ENCODE measurements at regions not wholly inside any gene's neighbourhood (a gene's known extent, or its start where the extent isn't known, plus 50 kb on each side); places are given as distances from the start of the nearest gene placed in this dataset.

DNA sequence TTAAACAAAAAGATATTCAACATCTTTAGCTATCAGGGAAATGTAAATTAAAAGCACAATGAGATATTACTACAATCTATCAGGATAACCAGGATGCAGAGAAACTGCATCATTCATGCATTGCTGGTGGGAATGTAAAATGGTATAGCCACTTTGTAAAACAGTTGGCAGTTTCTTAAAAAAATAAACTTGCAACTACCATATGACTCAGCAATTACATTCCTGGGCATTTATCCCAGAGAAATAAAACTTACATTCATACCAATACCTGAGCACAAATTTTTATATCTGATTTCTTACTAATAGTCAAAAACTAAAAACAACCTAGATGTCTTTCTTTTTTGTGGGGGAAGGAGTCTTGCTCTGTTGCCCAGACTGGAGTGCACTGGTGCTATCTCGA lies 190.3 kb upstream of the TAB2 start:
- CTCF ChIA-PET (ENCODE audit: low intra/inter-chr PET ratio): no interaction called here
- Histone ChIP-seq H3K9ac (ENCODE audit: insufficient read depth in 1 of 2, low read depth in 2 of 2, low read length in 2 of 2) (no peak overlapping the region), H3K9me1 (ENCODE audit: control insufficient read depth, insufficient read depth, low read length) (no peaks in the 10 kb centered on the region), H3K27ac (ENCODE audit: extremely low read depth, low read depth, low read length) (no peak overlapping the region; the same call in 2 of the 3 replicates), H3K4me3 (no peak overlapping the region), H3K79me2 (ENCODE audit: control insufficient read depth, insufficient read depth, low read length) (no peaks in the 10 kb centered on the region), H3K4me2 (ENCODE audit: insufficient read depth, low read length) (no peak overlapping the region), H3K4me1 (replicated peaks in 1 of 2; ENCODE audit: control insufficient read depth in 2 of 2, insufficient read depth in 2 of 2, low read length in 2 of 2) (peaks cover 17 to 41% of the 10 kb centered on the region in 2 experiments), H2AFZ (ENCODE audit: low read depth, low read length) (peak overlapping the region; percentile 83; the same call in 1 of the 2 replicates), H3K9me3 (replicated peaks; ENCODE audit: control insufficient read depth, insufficient read depth, low read depth, low read length) (no peaks in the 10 kb centered on the region; the same call in 1 of the 2 replicates), H3K27me3 (ENCODE audit: control insufficient read depth in 2 of 2, insufficient read depth in 2 of 2, low read length in 2 of 2) (no peaks in the 10 kb centered on the region), H4K20me1 (replicated peaks; ENCODE audit: control insufficient read depth, insufficient read depth, low read length) (no peaks in the 10 kb centered on the region), H3K36me3 (ENCODE audit: control insufficient read depth, insufficient read depth, low read length) (no peaks in the 10 kb centered on the region)
- in situ Hi-C loops (cut with MboI) (no loop called here), intact Hi-C loops (cut with micrococcal nuclease) (no loop called here)
- POLR2A ChIA-PET: no interaction called here
- no peak for ATAC-seq
- 85% methylated on average over 1 of the region's 1 CpG for WGBS (ENCODE audit: insufficient coverage, low coverage, missing lambda C conversion rate)
- FAIRE-seq: no peak
- BruUV-seq (replicated peaks): no TSS peak
- DNase-seq (ENCODE audit: extremely low read depth in 1 of 4, low spot score in 3 of 4): no peak
- no peak for TF ChIP-seq ZNF165 (CRISPR knock-in tag; IDR thresholded peaks at IDR 0.05; ENCODE audit: borderline replicate concordance)
- TF ChIP-seq, protein P1, sequence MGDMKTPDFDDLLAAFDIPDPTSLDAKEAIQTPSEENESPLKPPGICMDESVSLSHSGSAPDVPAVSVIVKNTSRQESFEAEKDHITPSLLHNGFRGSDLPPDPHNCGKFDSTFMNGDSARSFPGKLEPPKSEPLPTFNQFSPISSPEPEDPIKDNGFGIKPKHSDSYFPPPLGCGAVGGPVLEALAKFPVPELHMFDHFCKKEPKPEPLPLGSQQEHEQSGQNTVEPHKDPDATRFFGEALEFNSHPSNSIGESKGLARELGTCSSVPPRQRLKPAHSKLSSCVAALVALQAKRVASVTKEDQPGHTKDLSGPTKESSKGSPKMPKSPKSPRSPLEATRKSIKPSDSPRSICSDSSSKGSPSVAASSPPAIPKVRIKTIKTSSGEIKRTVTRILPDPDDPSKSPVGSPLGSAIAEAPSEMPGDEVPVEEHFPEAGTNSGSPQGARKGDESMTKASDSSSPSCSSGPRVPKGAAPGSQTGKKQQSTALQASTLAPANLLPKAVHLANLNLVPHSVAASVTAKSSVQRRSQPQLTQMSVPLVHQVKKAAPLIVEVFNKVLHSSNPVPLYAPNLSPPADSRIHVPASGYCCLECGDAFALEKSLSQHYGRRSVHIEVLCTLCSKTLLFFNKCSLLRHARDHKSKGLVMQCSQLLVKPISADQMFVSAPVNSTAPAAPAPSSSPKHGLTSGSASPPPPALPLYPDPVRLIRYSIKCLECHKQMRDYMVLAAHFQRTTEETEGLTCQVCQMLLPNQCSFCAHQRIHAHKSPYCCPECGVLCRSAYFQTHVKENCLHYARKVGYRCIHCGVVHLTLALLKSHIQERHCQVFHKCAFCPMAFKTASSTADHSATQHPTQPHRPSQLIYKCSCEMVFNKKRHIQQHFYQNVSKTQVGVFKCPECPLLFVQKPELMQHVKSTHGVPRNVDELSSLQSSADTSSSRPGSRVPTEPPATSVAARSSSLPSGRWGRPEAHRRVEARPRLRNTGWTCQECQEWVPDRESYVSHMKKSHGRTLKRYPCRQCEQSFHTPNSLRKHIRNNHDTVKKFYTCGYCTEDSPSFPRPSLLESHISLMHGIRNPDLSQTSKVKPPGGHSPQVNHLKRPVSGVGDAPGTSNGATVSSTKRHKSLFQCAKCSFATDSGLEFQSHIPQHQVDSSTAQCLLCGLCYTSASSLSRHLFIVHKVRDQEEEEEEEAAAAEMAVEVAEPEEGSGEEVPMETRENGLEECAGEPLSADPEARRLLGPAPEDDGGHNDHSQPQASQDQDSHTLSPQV (IDR thresholded peaks at IDR 0.05): peak; percentile 66
- no peak for TF ChIP-seq STAG1 (CRISPR knock-in tag; IDR thresholded peaks at IDR 0.05; ENCODE audit: borderline replicate concordance)
- TF ChIP-seq, protein P2, sequence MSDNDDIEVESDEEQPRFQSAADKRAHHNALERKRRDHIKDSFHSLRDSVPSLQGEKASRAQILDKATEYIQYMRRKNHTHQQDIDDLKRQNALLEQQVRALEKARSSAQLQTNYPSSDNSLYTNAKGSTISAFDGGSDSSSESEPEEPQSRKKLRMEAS (CRISPR knock-in tag; IDR thresholded peaks at IDR 0.05): no peak
- TF ChIP-seq RB1 (IDR thresholded peaks at IDR 0.05; ENCODE audit: low read depth): no peak
- TF ChIP-seq, protein P3, sequence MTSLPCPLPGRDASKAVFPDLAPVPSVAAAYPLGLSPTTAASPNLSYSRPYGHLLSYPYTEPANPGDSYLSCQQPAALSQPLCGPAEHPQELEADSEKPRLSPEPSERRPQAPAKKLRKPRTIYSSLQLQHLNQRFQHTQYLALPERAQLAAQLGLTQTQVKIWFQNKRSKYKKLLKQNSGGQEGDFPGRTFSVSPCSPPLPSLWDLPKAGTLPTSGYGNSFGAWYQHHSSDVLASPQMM (CRISPR knock-in tag; IDR thresholded peaks at IDR 0.05): no peak
- peak; percentile 81 for TF ChIP-seq MAFG (tag; conservative IDR thresholded peaks at IDR 0.05)
- TF ChIP-seq PML (IDR thresholded peaks at IDR 0.05; ENCODE audit: low read length): no peak
- TF ChIP-seq MIER1 (IDR thresholded peaks at IDR 0.05; ENCODE audit: low read depth): 0 out of 2 replicates have a peak, but pooled peaks have one; percentile 19
- TF ChIP-seq ZNF316 (IDR thresholded peaks at IDR 0.05): peak; percentile 92
- peak; percentile 69 for TF ChIP-seq NFE2 (IDR thresholded peaks at IDR 0.05; ENCODE audit: low read depth)
- TF ChIP-seq, protein P4, sequence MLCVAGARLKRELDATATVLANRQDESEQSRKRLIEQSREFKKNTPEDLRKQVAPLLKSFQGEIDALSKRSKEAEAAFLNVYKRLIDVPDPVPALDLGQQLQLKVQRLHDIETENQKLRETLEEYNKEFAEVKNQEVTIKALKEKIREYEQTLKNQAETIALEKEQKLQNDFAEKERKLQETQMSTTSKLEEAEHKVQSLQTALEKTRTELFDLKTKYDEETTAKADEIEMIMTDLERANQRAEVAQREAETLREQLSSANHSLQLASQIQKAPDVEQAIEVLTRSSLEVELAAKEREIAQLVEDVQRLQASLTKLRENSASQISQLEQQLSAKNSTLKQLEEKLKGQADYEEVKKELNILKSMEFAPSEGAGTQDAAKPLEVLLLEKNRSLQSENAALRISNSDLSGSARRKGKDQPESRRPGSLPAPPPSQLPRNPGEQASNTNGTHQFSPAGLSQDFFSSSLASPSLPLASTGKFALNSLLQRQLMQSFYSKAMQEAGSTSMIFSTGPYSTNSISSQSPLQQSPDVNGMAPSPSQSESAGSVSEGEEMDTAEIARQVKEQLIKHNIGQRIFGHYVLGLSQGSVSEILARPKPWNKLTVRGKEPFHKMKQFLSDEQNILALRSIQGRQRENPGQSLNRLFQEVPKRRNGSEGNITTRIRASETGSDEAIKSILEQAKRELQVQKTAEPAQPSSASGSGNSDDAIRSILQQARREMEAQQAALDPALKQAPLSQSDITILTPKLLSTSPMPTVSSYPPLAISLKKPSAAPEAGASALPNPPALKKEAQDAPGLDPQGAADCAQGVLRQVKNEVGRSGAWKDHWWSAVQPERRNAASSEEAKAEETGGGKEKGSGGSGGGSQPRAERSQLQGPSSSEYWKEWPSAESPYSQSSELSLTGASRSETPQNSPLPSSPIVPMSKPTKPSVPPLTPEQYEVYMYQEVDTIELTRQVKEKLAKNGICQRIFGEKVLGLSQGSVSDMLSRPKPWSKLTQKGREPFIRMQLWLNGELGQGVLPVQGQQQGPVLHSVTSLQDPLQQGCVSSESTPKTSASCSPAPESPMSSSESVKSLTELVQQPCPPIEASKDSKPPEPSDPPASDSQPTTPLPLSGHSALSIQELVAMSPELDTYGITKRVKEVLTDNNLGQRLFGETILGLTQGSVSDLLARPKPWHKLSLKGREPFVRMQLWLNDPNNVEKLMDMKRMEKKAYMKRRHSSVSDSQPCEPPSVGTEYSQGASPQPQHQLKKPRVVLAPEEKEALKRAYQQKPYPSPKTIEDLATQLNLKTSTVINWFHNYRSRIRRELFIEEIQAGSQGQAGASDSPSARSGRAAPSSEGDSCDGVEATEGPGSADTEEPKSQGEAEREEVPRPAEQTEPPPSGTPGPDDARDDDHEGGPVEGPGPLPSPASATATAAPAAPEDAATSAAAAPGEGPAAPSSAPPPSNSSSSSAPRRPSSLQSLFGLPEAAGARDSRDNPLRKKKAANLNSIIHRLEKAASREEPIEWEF (CRISPR knock-in tag; IDR thresholded peaks at IDR 0.05): no peak
- peak; percentile 78 for TF ChIP-seq C11orf30 (IDR thresholded peaks at IDR 0.05; ENCODE audit: low read depth)
